NCI-H1105 (cell line): ENCODE measurements at regions not wholly inside any gene's neighbourhood (a gene's known extent, or its start where the extent isn't known, plus 50 kb on each side); places are given as distances from the start of the nearest gene placed in this dataset.

Experiments
- DNase-seq: peaks from one replicate; lab custom pipeline; 2025; lab: John Stamatoyannopoulos, UW

DNA sequence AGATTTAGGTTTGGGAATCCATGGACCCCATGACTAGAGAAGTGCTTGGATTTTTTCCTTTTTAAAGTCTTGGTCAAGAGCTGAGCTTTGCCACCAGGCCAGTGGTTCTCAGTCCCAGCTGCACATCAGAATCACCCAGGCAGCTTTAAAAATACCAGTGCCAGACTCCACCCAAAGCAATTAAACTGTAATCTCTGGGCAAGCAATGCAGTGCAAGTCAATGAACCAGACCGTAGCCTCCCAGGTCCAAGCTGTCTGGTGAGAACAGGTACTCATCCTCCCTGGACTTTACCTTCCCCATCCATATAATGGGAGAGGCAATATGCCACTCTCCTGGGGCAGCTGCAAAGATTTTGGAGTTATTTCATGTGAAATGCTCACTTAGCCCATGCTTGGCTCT, 223.1 kb upstream of the CDH5 start:
- no peak for DNase-seq

DNA sequence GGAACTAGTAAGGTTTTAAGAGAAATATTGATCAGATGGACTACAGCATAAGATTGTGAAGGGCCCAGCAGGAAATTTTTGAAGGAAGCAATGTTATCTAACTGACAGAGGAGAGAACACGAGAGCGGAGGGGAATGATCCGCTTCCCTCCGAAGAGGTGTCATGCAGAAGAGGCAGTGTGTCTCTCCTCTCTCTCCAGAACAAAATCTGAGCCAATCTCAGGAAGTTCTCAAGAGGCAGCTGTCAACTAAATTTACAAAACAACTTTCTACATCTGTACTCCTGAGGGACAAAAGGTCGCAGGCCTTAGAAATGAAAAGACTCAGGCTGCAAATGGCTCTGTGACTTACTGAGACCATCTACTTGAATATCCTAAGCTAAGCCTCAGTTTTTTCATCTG, 224.6 kb upstream of the CDH5 start:
- no peak for DNase-seq

DNA sequence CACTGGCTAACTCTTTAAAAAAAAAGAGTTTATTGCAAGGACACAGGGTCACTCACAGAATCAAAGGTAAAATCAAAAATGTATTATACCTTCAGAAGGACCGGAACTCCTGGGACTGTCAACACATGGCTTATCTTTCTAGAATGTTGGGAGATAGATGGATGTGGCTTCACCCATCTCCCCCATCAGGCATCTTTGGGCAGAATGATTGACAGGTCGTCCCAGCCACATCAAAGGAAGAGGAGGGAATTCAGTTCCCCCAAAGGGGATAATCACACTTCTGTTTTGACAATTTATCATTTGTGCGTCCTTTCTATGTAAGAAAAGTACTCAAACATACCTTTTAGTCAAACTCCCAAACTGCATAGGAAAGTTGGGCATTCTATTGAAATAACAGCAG, 228.6 kb upstream of the CDH5 start:
- no peak for DNase-seq

DNA sequence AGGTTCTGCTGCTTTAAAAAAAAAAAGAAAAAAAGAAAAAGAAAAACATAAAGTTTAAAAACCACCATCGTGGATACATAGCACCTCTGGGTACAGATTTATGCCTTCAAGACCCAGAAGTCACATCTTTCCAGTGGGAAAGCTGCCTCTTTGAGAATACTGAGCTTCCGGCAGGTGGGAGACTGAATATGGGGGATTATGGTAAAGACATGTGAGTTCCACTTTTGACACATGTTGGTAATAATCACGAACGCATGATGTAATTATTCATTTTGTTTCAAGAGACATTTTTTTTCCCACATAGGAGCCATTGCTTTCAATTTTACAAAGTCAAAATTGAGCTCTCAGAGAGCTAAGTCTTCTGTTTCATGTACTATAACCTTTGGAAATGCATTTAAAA, 229.7 kb upstream of the CDH5 start:
- DNase-seq: no peak

DNA sequence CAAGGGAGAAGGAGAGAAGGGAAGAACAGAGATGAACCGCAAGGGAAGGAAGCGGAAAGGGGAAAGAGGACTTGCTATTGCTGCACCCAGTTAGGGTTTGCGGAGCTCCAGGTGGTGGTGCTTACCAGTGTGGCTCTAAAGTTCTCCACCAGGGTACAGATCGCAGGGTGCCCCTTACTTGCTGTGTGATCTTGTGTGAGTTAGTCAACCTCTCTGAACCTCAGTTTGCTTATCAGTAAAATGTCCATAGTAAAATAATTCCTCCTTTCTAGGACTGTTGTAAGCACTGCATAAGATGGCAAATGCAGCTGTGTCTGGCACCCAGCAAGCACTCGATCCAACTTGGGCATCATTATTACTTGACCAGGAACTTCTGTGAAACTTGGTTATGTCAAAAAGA, 230.7 kb upstream of the CDH5 start:
- DNase-seq: no peak

DNA sequence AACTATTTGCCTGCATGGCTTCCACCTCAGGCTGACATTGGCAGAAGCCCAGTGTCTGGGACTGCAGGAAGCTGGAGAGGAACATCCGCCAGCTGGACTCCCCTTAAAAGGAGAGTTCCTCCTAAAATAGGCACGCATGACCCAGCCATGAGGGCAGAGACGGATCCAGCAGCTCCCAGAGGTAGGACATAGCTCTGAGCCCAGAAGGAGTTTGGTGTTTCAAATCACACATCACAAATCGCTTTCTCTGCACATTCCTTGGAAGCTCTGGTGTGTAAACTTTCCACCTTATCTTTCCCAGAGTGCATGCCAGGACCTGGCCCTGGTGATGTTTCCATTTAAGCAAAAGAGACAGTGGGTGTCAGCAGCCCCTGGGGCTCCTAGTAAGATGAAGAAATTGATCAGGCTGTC, 231.1 kb upstream of the CDH5 start:
- DNase-seq: no peak

DNA sequence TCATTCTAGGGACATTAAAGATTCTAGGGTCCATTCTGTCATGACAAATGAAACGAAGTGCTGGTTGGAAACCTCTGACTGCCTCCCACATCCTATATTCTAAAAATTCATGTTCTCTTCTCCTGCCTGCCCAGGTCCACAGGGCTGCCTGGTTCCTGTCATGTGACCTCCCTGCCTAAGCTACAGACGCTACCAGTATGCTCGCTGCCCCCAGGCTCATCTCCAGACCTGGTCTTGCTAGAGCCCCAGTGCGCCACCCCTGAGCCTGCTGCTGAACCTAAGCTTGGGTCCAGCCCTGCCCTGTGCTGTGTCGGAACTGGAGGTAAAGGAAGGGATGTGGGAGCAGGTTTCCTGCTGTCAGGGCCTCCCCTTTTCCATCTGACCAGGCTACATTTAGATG, 231.6 kb upstream of the CDH5 start:
- DNase-seq: no peak

DNA sequence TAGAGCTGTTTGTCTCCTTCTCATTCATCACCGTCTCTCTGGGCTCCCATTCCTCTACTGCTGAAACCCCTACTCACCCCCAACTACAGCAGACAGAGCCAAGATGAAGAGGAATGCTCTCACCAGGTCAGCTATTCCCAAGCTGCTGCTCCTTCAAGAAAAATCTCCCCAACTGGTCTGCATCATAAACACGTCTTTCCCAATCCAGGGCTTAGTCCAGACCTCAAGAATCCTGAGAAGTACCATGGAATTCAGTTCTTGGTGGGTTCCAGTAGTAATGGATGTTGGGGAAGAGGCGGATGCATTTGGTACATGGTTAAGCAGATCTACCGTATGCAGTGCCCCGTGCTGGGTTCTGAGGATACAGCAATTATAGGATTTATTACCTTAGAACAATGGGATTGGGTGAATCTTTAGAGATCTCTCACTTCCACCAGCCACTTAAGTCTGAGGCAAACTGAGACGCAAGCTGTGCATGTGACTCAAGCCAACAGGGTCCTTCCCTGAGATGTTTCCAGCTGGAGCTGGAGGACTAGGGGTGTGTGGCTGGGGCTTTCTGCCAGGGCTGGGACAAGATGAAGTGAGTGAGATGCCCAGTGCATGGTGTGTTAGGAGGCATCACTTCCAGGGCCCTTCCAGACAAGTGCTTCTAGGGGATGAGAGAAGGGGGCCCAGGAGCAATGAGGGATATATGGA, 232.7 kb upstream of the CDH5 start:
- no peak for DNase-seq

DNA sequence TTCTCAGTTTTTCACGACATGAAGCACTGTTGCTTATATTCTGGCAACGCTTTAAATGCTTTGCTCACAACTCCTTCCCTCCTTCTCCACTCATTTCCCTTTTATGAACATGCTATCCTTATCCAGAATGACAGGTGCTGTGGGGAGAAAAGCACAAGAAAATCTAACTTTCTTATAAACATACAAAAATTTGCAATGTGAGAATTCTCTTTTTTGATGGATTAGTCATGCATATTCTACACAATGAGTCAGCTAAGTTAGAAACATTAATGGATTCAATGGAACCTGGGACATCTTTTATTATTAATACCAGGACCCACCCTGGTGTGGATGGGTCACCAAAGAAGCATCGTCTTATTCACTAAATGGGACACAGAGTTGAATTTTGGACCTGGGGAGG, 234.6 kb upstream of the CDH5 start:
- DNase-seq: no peak

DNA sequence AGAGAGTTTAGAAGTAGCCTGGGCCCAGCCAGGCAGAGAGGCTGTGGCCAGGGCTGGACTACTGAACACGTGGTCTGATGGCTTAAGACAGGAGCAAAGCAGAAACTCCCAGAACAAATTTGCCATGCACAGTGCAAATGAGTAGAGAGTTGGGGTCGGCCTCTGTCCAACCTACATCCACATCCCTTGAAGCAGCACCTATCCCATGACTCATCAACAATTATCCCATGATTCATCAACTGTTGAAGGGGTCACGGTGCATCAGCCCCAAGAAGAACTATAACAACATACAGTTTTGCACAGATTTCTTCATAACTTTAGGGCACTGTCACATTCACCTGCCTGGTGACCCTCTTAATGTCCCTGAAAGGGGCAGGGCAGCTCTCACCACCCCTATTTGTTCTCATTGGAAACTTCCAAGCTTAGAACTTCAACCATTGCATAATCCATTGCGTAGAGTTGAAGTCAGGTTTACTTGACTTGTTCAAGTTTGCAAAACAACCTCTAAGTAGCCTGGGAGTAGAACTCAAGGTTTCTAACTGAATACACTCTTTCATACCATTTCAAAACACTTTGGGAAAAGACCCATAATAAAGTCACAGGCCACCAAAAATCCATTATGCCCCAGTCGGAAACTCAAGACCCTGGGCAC, 235.2 kb upstream of the CDH5 start:
- no peak for DNase-seq

DNA sequence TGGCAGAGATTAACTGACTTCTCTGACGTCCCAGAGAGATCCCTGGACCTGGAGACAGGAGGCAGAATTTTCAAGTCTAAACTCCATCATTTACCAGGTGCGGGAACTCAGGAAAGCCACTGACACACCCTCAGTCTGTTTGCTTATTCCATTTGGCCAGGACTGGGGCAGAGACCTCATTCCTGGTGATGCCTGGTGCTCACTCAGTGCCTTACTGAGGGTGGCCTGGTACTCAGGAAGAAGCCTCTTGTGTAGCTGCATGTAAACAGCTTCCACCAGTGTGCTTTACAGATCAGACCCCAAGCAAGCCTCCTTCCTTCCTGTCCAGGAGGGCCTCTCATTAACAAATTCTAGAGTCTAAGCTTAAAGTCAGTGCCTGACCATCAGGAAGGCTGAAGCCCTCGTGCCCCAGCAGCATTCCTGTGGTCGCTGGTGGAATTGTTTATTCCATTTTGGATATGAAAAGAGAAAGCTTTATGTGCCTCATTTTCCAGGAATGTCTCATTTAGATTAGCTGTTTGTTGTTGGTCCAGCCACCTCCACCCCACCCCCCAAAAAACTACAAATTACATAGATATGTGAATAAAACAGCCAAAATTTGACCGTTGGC, 236.1 kb upstream of the CDH5 start:
- DNase-seq: no peak

DNA sequence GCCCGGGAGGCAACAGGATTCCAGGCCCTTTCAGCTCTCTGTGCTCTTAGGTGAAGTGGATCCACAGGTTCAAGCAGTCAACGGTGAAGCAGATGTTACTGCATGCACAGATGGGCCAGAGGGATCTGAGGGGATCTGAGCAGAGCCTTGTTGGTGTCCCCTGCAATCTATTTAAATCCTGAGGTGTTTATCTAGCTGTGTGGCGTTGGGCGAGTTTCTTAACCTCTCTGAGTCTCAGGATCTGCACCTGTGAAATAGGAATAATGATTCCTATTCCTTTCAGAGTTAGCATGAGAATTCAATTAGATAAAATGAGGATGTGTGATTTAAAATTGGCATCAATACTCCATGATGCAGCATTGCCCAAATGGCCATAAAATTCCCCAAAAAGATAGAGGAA, 237.3 kb upstream of the CDH5 start:
- DNase-seq: no peak

DNA sequence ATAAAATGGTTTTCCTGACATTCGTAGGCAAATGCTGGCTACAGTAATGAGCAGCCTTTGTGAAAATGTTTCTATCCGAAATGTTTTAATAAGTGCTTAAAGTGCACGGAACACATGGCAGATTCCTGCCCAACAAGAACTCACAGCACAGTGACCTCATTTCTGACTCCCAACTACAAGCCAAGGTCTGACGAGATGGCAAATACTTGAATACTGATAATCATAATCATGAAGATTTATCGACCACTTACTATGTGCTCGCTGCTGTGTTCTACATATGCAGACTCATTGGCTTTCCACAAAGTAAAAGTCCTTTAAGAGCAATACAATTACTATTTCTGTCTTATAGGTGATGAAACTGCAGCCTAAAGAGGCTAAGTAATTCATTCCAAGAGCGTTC, 238.1 kb upstream of the CDH5 start:
- no peak for DNase-seq

DNA sequence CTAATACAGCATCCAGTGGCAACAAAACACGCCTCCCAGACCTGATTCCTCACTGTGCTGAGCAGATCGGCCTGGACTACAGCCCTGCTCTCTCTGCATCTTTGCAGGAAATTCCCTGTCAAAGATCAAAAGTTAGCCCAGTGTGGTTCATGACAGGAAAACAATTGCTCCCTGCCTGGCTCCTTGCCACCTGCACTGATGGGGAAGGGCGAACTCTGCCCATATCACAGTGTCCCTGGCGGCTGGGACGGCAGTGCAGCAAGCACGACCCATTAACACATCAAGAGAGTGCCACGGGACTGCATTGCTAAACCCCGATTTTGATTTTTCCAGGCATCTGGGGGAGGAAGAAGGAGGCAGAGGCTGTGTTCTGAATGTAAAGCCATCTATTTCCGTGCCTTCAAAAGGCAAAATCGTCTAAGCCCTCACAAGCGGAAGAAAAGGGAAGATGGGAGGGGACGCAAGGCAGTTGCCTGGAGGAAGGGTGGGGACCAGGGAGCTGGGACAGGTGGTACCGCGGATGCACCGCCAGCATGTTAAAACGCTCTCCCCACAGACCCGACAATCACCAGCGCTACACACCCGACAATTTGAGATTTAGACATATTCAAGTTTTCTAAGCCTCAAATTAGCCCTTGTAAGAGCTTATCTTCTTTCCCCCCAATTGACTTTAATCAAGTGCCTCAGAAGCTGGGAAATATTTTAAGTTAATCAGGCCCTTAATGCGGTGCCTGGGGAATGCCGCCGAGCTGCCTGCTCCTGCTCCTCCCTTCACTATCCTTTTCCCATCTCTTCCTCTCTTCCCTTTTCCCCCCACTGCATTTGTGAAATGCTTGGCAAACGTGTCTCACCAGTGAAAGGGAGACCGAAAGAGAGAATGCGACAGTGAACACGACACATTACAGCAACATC, 238.8 kb upstream of the CDH5 start:
- DNase-seq: no peak

DNA sequence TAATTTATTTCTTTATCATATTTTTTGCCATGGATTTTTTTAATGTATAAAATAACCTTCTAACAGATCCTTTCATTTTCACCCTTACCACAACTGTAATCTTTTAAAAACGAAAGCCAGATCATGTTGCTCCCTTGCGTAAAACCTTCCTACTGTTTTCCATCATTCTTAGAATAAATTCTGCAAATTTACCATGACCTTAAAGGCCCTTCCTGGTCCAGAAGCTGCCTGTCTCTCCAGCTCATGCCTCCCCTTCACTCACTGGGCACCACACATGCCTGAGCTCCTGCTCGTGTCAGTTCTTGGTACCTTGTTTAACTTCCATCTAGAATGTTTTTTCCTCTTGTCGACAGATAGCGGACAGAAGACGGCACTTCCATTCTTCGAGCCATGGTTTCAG, 245.0 kb upstream of the CDH5 start:
- no peak for DNase-seq

DNA sequence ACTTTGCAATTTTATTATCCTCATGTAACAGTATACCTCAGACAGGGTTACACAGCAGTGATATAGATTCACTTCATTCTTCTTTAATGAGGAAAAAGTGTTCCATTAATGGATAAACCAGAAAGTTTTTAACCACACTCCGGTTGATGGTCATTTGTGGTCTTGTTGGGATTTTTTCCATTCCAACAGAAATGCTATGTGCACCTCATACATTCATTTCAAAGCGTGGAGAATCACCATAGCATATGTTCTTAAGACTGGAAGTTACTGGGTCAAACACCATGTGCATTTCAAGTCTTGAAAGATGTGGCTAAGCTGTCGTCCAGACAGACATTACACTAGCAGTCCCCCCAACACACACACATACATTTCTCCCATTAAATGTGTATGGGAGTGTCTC, 245.8 kb upstream of the CDH5 start:
- no peak for DNase-seq

DNA sequence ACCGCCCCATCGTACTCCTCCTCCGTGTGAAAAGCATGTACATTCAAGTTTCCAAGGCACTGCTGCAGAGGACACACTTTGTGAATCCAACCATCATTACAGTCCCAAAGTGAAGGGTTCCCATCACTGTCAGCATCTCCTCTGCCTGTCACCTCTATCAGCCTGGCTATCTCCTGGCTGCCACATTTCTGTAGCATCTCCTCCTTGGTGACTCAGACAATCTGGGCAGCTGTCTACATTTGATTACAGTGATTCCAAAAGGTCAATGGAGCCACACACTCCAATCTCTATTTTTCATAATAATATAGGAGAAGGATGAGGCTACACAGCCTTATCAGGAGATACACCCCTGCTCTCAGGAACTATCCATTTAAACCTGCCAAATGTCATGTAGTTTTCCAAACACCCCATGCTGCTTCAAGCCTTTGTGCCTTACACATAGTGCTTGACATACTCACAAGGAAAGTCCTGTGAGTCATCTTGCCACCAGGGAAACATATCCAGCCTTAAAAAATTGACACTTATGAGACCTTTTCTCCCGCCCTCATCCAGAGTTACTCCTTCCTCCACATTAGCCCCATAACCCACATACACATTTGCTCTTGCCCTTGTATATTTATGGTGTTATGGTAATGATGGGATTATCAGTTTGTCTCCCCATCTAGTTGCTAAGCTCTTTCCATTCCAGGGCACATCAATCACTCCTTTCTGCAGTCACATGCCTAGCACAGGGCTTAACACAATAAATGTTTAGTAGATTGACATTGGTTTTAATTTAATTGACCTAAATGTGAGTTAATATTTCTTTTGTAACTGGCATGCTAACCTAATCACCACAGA, 250.1 kb upstream of the CDH5 start:
- no peak for DNase-seq

DNA sequence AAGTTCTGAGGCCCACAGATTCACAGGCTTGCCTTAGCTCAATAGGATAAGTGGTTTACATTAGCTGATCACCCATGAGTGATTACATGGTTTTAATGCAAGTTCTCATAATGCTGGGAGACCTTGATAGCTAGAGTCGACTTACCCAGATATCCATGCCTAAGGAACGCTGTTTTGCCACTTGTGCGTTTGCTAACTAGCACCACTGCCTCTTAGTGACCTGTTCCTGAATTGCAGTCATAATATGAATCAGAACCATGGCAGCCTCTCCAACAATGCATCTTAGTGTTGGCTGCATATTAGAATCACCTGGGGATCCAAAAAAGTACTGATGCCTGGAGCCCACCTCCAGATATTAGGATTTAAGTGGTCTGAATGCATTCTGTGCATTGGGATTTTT, 251.1 kb upstream of the CDH5 start:
- DNase-seq: no peak

DNA sequence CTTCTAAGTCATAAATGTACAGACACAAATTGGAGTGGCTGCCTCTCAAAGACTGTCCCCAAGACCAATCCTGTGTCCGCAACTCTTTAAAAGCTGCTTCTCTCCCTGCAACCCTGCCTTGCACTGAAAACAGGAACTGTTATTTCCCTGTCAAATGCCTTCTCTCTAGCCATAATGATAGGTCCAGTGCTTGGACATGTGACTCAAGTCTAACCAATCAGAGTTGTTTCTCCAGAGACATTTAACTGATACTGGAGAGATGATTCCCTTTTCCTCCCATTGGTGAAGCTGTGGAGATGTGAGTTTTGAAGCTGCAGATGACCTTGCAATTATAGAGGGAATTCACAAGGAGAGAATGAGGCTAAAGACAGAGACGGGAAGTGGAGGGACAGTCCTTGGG, 253.3 kb upstream of the CDH5 start:
- no peak for DNase-seq

DNA sequence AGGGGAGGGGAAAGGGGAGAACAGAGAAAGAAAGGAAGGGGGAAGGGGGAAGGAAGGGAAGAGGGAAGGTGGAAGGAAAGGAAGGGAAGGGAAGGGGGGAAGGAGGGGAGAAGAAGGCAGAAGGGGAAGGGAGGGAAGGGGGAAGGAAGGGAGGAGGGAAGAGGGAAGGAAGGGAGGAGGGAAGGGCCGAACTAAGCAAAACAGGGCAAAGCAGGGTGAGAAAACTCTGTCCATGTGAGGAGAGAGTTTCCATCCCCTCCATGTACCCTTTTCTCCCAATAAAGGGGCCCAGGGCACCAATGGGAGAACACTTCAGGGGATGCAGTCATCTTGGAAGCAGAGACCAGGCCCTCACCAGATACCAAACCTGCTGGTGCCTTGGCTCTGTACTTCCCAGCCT, 256.8 kb upstream of the CDH5 start:
- no peak for DNase-seq

DNA sequence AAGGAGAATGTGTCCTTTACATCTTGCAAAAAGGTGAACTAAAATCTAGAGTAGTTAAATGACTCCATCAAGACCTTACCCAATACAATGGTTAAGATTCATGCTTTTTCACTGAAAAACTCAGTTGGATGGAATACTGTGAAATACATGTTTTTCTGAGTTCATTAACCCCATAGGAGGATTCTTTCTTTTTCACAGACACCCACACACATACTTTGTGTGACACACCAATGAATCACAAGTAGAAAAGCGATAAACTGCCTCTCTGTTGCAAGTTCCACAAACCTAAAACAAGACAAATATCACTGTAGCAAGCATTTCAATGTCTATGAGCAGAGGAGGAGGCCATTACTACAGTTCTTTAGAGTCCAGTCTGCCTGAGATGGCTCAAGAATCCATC, 258.8 kb upstream of the CDH5 start:
- no peak for DNase-seq

DNA sequence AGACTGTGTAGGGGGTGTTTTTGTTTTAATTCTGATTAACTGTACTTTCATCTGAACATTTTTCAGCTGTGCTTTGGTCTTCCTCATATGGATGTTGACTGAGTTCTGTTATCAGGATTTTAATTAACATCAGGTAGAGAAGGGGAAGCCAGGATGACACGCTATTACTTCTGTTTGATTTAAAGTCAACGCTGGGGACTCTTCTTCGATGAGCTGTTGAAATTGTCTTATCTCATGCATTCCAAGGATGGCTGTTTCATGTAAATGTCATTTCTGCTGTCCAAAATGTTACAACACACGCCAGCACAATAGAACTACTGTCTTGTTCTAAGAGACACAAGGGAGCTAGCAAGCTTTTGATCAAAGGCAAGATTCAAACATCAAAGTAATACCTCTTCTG, 263.3 kb upstream of the CDH5 start:
- DNase-seq: no peak
